ENCODE measurements at regions not wholly inside any gene's neighbourhood (a gene's known extent, or its start where the extent isn't known, plus 50 kb on each side); places are given as distances from the start of the nearest gene placed in this dataset.

DNA sequence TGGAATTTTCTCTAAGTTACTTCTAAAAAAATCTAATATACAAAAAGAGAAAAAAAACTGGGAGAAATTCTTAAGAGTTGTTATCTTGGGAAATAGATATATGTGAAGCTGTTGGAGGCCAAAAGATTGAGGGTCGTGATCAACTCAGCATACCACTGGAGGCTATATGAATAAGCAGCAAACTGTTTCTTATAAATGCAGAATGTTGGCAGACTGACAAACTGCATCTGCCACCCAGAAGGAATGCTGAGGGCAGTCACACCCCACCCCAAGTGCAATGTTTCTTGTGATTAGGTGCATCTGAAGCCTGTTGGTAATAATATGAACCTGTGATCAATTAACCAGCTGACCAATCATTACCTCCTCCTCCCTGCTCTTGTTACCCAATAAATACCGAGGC lies 818.6 kb upstream of the MGAT4C start:
- no peaks in the 10 kb centered on the region for H3K36me3 ChIP-seq
- DNase-seq: no peak
- no peak overlapping the region for H3K4me3 ChIP-seq
- H3K27ac ChIP-seq: no peak overlapping the region
- no peaks in the 10 kb centered on the region for H3K27me3 ChIP-seq
- H3K9me3 ChIP-seq: peaks cover 0 to 10% (median 6%) of the 10 kb centered on the region in 4 donors
- H3K4me1 ChIP-seq: no peaks in the 10 kb centered on the region
- no peak for TF ChIP-seq EP300 (IDR thresholded peaks at IDR 0.05)
- TF ChIP-seq, protein P1, sequence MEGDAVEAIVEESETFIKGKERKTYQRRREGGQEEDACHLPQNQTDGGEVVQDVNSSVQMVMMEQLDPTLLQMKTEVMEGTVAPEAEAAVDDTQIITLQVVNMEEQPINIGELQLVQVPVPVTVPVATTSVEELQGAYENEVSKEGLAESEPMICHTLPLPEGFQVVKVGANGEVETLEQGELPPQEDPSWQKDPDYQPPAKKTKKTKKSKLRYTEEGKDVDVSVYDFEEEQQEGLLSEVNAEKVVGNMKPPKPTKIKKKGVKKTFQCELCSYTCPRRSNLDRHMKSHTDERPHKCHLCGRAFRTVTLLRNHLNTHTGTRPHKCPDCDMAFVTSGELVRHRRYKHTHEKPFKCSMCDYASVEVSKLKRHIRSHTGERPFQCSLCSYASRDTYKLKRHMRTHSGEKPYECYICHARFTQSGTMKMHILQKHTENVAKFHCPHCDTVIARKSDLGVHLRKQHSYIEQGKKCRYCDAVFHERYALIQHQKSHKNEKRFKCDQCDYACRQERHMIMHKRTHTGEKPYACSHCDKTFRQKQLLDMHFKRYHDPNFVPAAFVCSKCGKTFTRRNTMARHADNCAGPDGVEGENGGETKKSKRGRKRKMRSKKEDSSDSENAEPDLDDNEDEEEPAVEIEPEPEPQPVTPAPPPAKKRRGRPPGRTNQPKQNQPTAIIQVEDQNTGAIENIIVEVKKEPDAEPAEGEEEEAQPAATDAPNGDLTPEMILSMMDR (IDR thresholded peaks at IDR 0.05): no peak
- no peak for TF ChIP-seq POLR2A (IDR thresholded peaks at IDR 0.05)
- TF ChIP-seq POLR2AphosphoS5 (IDR thresholded peaks at IDR 0.05): no peak
- intact Hi-C loops (cut with DNase I): no loop called here
- WGBS, 2 donors: 86 to 93% methylated on average over 2 of the region's 2 CpGs

DNA sequence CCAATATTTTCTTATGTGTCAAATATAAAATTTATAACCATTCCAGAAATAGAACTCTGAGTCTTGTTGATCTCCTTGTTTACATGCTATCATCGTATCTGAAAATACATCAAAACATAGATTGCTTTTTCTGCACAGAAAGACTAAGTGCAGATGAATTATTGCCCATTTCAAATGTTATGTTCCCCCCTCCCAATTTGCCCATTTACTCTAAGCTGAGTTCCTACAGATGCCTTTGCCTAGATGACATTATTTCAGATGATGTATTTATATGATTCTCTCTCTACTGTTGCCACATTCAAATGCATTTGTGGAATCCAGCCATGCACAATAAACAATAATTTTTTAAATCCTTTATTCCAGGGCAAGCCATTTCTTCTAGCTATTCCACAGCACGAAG lies 810.1 kb upstream of the MGAT4C start:
- intact Hi-C loops (cut with DNase I): no loop called here
- H3K4me3 ChIP-seq: no peak overlapping the region
- H3K4me1 ChIP-seq: no peaks in the 10 kb centered on the region
- H3K27me3 ChIP-seq: no peaks in the 10 kb centered on the region
- H3K36me3 ChIP-seq: no peaks in the 10 kb centered on the region
- TF ChIP-seq POLR2AphosphoS5 (IDR thresholded peaks at IDR 0.05) (no peak), POLR2A (IDR thresholded peaks at IDR 0.05) (no peak), EP300 (IDR thresholded peaks at IDR 0.05) (no peak)
- TF ChIP-seq, protein P1 (IDR thresholded peaks at IDR 0.05): no peak
- 53 to 63% methylated on average over 2 of the region's 2 CpGs for WGBS, 2 donors
- H3K27ac ChIP-seq: no peak overlapping the region
- DNase-seq: no peak
- no peaks in the 10 kb centered on the region for H3K9me3 ChIP-seq

DNA sequence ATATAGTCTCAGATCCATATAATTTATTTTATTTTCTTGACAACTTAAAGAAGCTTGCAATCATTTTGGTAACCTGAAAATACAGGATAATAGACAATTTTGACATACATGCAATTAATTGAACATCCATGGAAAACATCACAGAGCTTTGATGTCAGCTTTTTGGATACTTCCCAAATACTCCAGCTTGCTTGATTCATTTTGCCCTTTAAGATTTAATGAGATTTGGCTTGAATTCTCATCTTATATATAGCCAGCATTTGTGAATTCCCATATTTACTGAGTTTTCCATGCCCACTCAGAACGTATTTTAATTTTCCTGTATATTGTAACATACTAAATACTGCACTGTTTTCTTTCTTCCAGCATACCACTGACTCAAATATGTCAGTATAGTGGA lies 803.0 kb upstream of the MGAT4C start:
- DNase-seq: no peak
- Histone ChIP-seq H3K4me3 (no peak overlapping the region), H3K9me3 (no peaks in the 10 kb centered on the region), H3K36me3 (no peaks in the 10 kb centered on the region), H3K27me3 (no peaks in the 10 kb centered on the region), H3K4me1 (no peaks in the 10 kb centered on the region), H3K27ac (no peak overlapping the region)
- intact Hi-C loops (cut with DNase I): no loop called here
- 46 to 66% methylated on average over 1 of the region's 1 CpG for WGBS, 2 donors
- TF ChIP-seq EP300 (IDR thresholded peaks at IDR 0.05): no peak
- no peak for TF ChIP-seq POLR2A (IDR thresholded peaks at IDR 0.05)

DNA sequence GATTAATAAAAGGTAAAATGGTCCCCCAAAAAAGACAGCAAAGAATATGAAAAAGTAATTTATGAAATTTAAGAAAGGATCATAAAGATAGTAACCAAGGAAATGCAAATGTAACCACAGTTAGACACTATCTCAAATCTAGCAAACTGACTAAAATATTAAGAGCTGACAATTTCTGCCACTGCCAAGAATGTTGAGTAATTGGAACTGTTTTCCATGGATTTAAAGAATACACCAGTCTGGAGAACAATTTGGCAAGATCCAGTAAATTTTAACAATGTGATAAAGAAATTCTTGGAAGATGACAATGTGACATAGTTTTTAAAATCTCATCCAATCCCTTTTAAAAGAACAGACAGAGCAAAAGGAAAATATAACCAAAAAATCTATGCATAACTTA lies 798.0 kb upstream of the MGAT4C start:
- Histone ChIP-seq H3K27me3 (no peaks in the 10 kb centered on the region), H3K4me1 (no peaks in the 10 kb centered on the region), H3K27ac (no peak overlapping the region), H3K9me3 (no peaks in the 10 kb centered on the region), H3K36me3 (no peaks in the 10 kb centered on the region), H3K4me3 (no peak overlapping the region)
- no peak for TF ChIP-seq POLR2A (IDR thresholded peaks at IDR 0.05)
- TF ChIP-seq POLR2AphosphoS5 (IDR thresholded peaks at IDR 0.05): no peak
- TF ChIP-seq, protein P1 (IDR thresholded peaks at IDR 0.05): no peak
- no peak for TF ChIP-seq EP300 (IDR thresholded peaks at IDR 0.05)
- intact Hi-C loops (cut with DNase I): no loop called here
- no peak for DNase-seq

DNA sequence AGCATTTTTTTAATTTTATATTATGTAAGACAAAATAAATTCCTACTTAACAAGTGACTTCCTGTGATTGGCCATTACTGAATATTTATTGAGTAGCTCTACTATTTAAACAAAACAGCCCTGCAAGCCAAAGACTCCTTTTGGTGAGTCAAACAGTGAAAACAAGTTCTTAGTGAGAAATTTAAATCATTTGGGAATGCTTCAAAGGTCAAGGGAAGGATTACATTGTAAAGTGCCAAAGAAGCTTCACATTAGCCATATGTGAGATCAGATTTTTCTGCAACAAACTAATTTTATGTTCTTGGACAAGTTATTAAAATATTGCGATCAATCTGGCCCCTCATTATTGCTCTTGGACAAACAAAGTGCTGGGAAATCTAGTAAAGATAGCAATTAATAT lies 795.4 kb upstream of the MGAT4C start:
- Histone ChIP-seq H3K4me3 (no peak overlapping the region), H3K27me3 (no peaks in the 10 kb centered on the region), H3K36me3 (no peaks in the 10 kb centered on the region), H3K4me1 (no peaks in the 10 kb centered on the region), H3K27ac (no peak overlapping the region), H3K9me3 (no peaks in the 10 kb centered on the region)
- TF ChIP-seq POLR2AphosphoS5 (IDR thresholded peaks at IDR 0.05) (no peak), EP300 (IDR thresholded peaks at IDR 0.05) (no peak), POLR2A (IDR thresholded peaks at IDR 0.05) (no peak)
- TF ChIP-seq, protein P1 (IDR thresholded peaks at IDR 0.05): no peak
- DNase-seq: no peak
- 81% methylated on average over 1 of the region's 1 CpG for WGBS, 2 donors
- intact Hi-C loops (cut with DNase I): no loop called here
